Endothelial cell of umbilical vein (primary cell): ENCODE measurements at regions not wholly inside any gene's neighbourhood (a gene's known extent, or its start where the extent isn't known, plus 50 kb on each side); places are given as distances from the start of the nearest gene placed in this dataset.

Experiments used
- BruUV-seq: library from RNA; stranded (reverse); fragments of 400-500 nt; replicated peaks from 2 replicates; lab custom pipeline; 2021; lab: Mats Ljungman, UMichigan
- CTCF ChIA-PET: fragments of 300-600, 350-600 bp; sonication (Branson Sonifier 250); formaldehyde crosslinking; loops from one replicate; lab custom pipeline; 2021; ENCODE audit warnings: antibody characterized with exemption, inconsistent platforms; lab: Charles Lee
- POLR2A ChIA-PET: fragments of 300-600, 350-600 bp; sonication (Branson Sonifier 250); formaldehyde crosslinking; loops from one replicate; lab custom pipeline; 2021; ENCODE audit warnings: antibody characterized with exemption, inconsistent platforms; lab: Charles Lee
- DNase-seq: peaks from one replicate; pipeline ENCODE4 v3.0.0-alpha.2; 2011; ENCODE audit warnings: low read depth, low spot score
- FAIRE-seq: peaks from 2 replicates; lab custom pipeline; 2011; peaks lifted over from hg19 to GRCh38; lab: Jason Lieb, UNC
- H2AFZ ChIP-seq: 2 replicates; pipeline ENCODE4 v1.6.0; 2012; ENCODE audit warnings: low read depth, low read length, control low read depth, inconsistent platforms
- H3K27ac ChIP-seq: 2 replicates; pipeline ENCODE4 v1.5.1; 2011; ENCODE audit warnings: low read depth, mild to moderate bottlenecking, control low read depth, low read length, moderate library complexity; ENCODE audit not compliant: insufficient read depth
- H3K27me3 ChIP-seq, 2 experiments: 2 replicates each; pipeline versions ENCODE4 v1.6.0 to v1.6.1; 2011; ENCODE audit warnings: low read length in 2 of 2, mixed read lengths in 1 of 2; ENCODE audit not compliant: control insufficient read depth in 2 of 2, insufficient read depth in 2 of 2
- H3K36me3 ChIP-seq, 2 experiments: 2 replicates in 1 of 2; 3 replicates in 1 of 2; pipeline ENCODE4 v1.5.1; 2011; ENCODE audit warnings: low read length in 2 of 2, mild to moderate bottlenecking in 1 of 2, moderate library complexity in 1 of 2; ENCODE audit not compliant: control insufficient read depth in 2 of 2, insufficient read depth in 2 of 2; ENCODE audit errors: extremely low read depth in 1 of 2
- H3K4me1 ChIP-seq: 3 replicates; pipeline ENCODE4 v1.5.1; 2011; ENCODE audit warnings: mild to moderate bottlenecking, low read length; ENCODE audit not compliant: control insufficient read depth, insufficient read depth; ENCODE audit errors: extremely low read depth
- H3K4me2 ChIP-seq: 2 replicates; pipeline ENCODE4 v1.6.1; 2011; ENCODE audit warnings: low read length, control low read depth, mixed read lengths; ENCODE audit not compliant: insufficient read depth
- H3K4me3 ChIP-seq, 3 experiments: fragments of 200-600 bp in 1 of 3; sonication (generic), shearing (Covaris generic) in 1 of 3; replicated peaks in 1 of 3; 2 replicates each; pipeline ENCODE4 v1.5.1; 2011 to 2016; ENCODE audit warnings: control low read depth in 3 of 3, low read length in 3 of 3, mild to moderate bottlenecking in 2 of 3, inconsistent platforms in 1 of 3, low read depth in 1 of 3, moderate library complexity in 1 of 3; ENCODE audit not compliant: insufficient read depth in 1 of 3
- H3K79me2 ChIP-seq: 2 replicates; pipeline ENCODE4 v1.6.0; 2012; ENCODE audit warnings: low read length, inconsistent platforms; ENCODE audit not compliant: control insufficient read depth, insufficient read depth
- H3K9ac ChIP-seq: replicated peaks from 2 replicates; pipeline ENCODE3; 2011; ENCODE audit warnings: low read length, control low read depth; ENCODE audit not compliant: insufficient read depth; ENCODE audit errors: extremely low read depth
- H3K9me1 ChIP-seq: replicated peaks from 3 replicates; pipeline ENCODE4 v1.6.0; 2011; ENCODE audit warnings: mild to moderate bottlenecking, low read length; ENCODE audit not compliant: control insufficient read depth, insufficient read depth; ENCODE audit errors: extremely low read depth
- H3K9me3 ChIP-seq: replicated peaks from 2 replicates; pipeline ENCODE4 v1.5.1; 2012; ENCODE audit warnings: low read length, inconsistent platforms; ENCODE audit not compliant: control insufficient read depth, insufficient read depth
- H4K20me1 ChIP-seq: replicated peaks from 2 replicates; pipeline ENCODE3; 2011; ENCODE audit warnings: mild to moderate bottlenecking, low read length; ENCODE audit not compliant: control insufficient read depth, insufficient read depth; ENCODE audit errors: extremely low read depth
- CTCF ChIP-seq, 2 donors: IDR thresholded peaks; 1 replicate in 1 of 2; 2 replicates in 1 of 2; pipeline ENCODE4 v1.5.1; 2011; ENCODE audit warnings: low read length in 2 of 2, mild to moderate bottlenecking in 2 of 2, moderate library complexity in 2 of 2, control low read depth in 1 of 2, inconsistent platforms in 1 of 2, low read depth in 1 of 2; ENCODE audit not compliant: insufficient read depth in 1 of 2; ENCODE audit errors: extremely low read depth in 1 of 2
- EZH2 ChIP-seq: IDR thresholded peaks from 2 replicates; pipeline ENCODE4 v1.6.1; 2012; ENCODE audit warnings: borderline replicate concordance, low read depth, mild to moderate bottlenecking, moderate library complexity, low read length, inconsistent platforms; ENCODE audit not compliant: severe bottlenecking
- FOS ChIP-seq: IDR thresholded peaks from 2 replicates; pipeline ENCODE4 v1.6.1; 2011; ENCODE audit warnings: mild to moderate bottlenecking, low read length, moderate library complexity, borderline replicate concordance; ENCODE audit not compliant: insufficient read depth
- GATA2 ChIP-seq: IDR thresholded peaks from 2 replicates; pipeline ENCODE4 v1.7.0; 2011; ENCODE audit warnings: low read depth, mild to moderate bottlenecking, moderate library complexity, mixed read lengths, low read length; ENCODE audit not compliant: insufficient read length, insufficient read depth
- JUN ChIP-seq: IDR thresholded peaks from 2 replicates; pipeline ENCODE4 v1.6.1; 2011; ENCODE audit warnings: borderline replicate concordance, low read depth; ENCODE audit not compliant: insufficient read length, insufficient read depth
- MAX ChIP-seq: IDR thresholded peaks from 2 replicates; pipeline ENCODE4 v1.6.1; 2011; ENCODE audit not compliant: insufficient read depth, insufficient read length
- MYC ChIP-seq: IDR thresholded peaks from one replicate; pipeline ENCODE4 v1.6.1; 2011; ENCODE audit warnings: mild to moderate bottlenecking, low read depth, low read length
- POLR2A ChIP-seq: IDR thresholded peaks from 2 replicates; pipeline ENCODE4 v1.6.1; 2012; ENCODE audit warnings: low read depth, mild to moderate bottlenecking, control low read depth, low read length
- POLR2AphosphoS5 ChIP-seq: IDR thresholded peaks from 2 replicates; pipeline ENCODE4 v1.6.1; 2012; ENCODE audit warnings: low read depth, mild to moderate bottlenecking, control low read depth, low read length, moderate library complexity; ENCODE audit not compliant: insufficient read depth
- dilution Hi-C: fragments of 300-500 bp; cut with MboI; formaldehyde crosslinking; loops from one replicate; pipeline ENCODE4 v1.15.0; 2019; ENCODE audit warnings: low sequenced_read_pairs; ENCODE audit not compliant: extremely low pct_ligation_motif_present
- intact Hi-C: fragments of 100-400 bp; cut with micrococcal nuclease; formaldehyde crosslinking; loops from one replicate; pipeline ENCODE4 v1.10.0; 2022

GRCh38 chr12:30202521-30203254 is 418.9 kb upstream of the TMTC1 start:
- no TSS peak for BruUV-seq
- Histone ChIP-seq H3K9me1 (no peaks in the 10 kb centered on the region), H4K20me1 (no peaks in the 10 kb centered on the region), H3K36me3 (no peaks in the 10 kb centered on the region), H3K27ac (no peak overlapping the region), H3K27me3 (peaks cover 14 to 26% of the 10 kb centered on the region in 2 experiments), H3K4me2 (no peak overlapping the region), H3K9me3 (no peaks in the 10 kb centered on the region), H2AFZ (no peak overlapping the region), H3K4me1 (peaks cover 3% of the 10 kb centered on the region), H3K79me2 (no peaks in the 10 kb centered on the region), H3K9ac (no peak overlapping the region), H3K4me3 (no peak overlapping the region)
- DNase-seq (no peak), FAIRE-seq (no peak)
- ChIA-PET POLR2A (interaction anchor here (0.7 kb wide), 1 partner anchor 523 kb away, joined by 4 read pairs; no protein-coding TSS in a partner anchor), CTCF (no interaction called here)
- intact Hi-C loops (no loop called here), dilution Hi-C loops (no loop called here)
- no peak for TF ChIP-seq POLR2A
- TF ChIP-seq CTCF (IDR thresholded peaks at IDR 0.05; ENCODE audit: extremely low read depth in 1 of 2, insufficient read depth in 1 of 2, low read depth in 1 of 2, low read length in 2 of 2), result no peak
- no peak for TF ChIP-seq POLR2AphosphoS5
- TF ChIP-seq EZH2, result no peak
- no peak for TF ChIP-seq JUN
- TF ChIP-seq FOS, result no peak
- TF ChIP-seq GATA2, result no peak
- no peak for TF ChIP-seq MAX
- TF ChIP-seq MYC, result no peak
